SHP77 treated with DMSO at 0.1 percent for 48 hours (cell line): ENCODE measurements at regions not wholly inside any gene's neighbourhood (a gene's known extent, or its start where the extent isn't known, plus 50 kb on each side); places are given as distances from the start of the nearest gene placed in this dataset.

Experiments used
- DNase-seq: peaks from one replicate; lab custom pipeline; 2025; lab: John Stamatoyannopoulos, UW

DNA sequence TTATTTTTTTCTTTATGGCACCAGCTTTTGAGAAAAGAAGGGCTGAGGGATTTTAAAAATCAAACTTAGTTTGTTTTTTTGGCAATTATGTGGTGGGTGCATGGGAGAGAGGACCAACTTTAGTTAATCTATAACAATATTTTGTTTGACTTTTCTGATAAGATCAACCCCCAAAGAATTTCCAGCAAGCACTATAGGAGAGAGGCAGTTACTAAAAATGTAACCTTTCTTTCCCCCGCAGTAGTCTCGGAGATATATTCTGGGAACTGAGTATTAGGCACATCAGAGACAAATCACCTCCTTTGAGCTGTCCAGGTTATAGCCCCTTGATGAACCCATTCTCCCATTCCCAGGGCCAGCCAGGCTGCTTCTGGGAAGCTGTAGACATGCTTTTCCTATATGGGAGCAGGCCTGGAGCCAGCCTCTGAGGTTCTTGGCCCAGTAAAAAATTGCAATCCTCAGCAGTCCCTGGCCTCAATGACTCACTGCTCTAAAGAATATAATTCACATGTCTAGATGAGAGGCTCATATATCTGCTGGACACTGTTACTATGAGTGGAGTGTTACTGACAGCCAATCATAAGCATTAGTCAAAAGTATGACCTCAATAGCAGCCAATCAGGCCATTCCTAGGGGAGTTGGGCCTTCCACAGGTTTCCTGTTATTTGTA lies 138.3 kb upstream of the AGBL1 start:
- no peak for DNase-seq

DNA sequence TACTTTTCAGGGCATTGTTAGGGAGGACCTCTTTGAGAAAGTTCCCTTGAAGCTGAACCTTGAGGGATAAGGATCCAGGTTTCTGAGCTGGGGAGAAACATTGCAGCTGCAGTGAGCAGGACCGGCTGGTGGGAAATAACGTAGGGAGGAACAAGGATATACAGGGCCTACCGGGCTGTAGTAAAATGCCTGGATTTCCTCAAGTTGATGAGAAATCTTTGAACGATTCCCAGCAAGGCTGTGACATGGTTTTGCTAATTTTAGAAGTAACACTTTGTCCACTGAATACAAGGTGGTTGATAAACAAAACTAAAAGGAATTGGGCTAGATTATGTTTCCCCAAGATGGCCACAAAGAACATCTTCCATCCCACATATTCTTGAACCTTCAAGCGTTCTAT lies 137.0 kb upstream of the AGBL1 start:
- DNase-seq = no peak

DNA sequence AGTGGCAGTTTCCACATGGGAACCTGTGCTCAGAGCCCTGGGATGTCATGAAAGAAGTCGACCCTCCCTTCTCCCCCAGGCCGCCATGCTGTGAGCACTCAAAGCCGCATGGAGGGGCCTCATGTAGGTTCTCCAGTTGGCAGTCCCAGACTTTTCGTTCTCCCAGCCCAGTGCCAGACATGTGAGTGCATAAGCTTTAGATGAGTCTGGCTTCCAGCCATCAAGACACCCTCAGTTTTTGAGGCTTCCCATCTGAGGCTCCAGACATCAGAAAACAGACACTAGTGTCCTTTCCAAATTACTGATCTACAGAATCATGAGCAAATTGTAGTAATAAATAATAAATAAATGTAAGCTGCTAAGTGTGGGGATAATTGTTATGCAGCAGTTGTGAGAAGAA lies 136.5 kb upstream of the AGBL1 start:
- no peak for DNase-seq

GRCh38 chr15:85943791-85944190 lies 135.9 kb upstream of the AGBL1 start:
- DNase-seq = no peak

- no peak for DNase-seq
Measured at GRCh38 chr15:85947021-85947420, 132.7 kb upstream of the AGBL1 start.

DNA sequence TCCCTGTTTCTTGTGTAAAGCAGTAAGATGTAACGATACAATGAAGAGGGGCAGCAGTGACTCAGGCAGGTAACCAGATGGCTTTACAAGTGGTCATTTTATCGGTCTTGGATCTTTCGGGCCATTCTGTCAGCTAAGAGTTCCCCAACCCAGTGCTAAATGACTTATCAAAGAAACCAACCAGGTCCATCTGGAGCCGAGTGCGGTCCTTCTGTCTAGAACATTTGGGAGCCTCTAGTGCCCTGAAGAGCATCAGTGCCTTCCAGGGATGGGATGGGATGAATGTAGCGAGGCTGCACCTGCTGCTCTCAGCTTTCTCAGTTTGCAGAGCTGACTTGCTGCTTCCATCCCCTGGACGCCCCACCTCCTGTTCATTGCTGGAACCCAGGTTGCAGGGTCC lies 131.7 kb upstream of the AGBL1 start:
- no peak for DNase-seq

- no peak for DNase-seq
Measured at GRCh38 chr15:85950101-85950500, 129.6 kb upstream of the AGBL1 start.

- DNase-seq = no peak
Measured at GRCh38 chr15:85954586-85954985, 125.1 kb upstream of the AGBL1 start.

DNA sequence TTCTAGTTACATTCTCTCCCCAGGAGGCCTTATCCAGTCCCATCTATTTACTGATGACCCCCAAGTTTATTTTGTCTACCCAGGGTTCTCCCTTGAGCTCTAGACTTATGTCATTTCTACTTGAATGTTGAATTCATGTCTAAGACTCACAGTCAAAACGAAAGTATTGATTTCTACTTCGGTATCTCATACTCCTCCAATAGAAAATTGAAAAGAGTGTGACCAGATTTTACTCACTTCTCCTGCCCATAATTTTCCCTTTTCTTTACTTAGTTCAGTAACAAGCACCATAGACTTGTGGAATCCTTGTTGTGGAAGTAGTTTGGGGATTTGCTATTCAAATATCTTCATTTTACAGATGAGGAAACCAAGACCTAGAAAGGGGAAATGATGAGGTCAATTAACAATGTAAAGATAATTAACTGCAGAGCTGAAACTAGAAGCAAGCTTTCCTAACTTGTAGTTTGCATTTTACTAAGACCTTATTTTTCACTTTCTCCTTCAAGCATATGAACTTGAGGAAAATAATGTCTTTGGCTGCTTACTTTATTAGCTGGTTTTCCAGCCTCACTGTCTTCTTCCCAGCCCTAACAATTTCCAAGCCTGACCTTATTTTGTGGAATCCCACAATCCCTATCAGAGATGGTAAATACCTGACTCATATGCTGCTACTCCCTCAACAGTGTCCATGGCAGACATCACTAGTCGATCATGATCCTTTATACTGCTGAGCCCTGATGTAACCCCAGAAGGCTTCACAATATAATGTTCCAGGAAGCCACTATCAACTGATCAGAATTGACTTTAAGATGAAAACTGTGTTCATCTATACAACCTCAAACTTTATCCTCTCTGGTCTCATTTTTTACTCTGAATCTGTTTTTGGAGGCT lies 123.9 kb upstream of the AGBL1 start:
- DNase-seq = no peak

- no peak for DNase-seq
Measured at GRCh38 chr15:85956532-85957275, 123.0 kb upstream of the AGBL1 start.

DNA sequence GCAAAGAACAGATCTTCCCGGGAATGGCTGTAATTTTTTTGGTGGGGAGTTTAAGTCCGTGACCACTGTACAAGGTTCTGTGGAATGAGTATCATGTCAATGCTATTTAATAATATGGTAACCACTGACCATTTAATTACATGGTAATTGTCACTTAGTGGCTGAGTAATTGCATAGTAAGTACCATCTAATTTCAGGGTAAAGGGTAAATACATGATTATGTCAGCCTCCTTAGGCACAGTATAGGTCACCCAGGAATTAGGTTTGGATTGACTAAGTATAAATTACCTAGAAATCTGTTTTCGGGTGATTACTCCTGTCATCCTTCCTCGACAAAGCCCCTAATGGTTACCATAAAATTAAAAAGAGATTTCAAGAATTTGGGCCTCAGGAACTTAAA lies 120.1 kb upstream of the AGBL1 start:
- DNase-seq = no peak

GRCh38 chr15:85960381-85960780 lies 119.3 kb upstream of the AGBL1 start:
- no peak for DNase-seq

- no peak for DNase-seq
Measured at GRCh38 chr15:85961821-85962220, 117.8 kb upstream of the AGBL1 start.

- no peak for DNase-seq
Measured at GRCh38 chr15:85963262-85963760, 116.4 kb upstream of the AGBL1 start.

GRCh38 chr15:85964471-85964870 lies 115.2 kb upstream of the AGBL1 start:
- DNase-seq = no peak

DNA sequence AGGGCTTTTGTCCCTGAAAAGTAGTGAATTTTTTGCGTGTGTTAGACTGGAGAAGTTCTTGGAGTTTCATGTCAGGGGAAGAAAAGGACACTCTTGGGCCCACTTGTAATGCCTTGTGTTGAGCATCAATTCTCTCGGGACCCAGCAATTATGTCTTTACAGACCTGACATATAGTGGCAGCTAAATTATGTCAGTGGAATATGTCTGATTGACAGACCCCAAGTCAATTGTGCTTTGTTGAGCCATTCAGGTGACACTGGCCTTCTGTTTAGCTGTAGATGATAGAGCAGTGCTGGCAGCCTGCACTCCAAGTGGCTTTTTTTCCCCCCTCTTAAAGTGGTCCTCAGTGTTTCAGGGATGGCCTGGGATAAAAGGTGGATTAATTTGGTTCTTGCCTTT lies 112.1 kb upstream of the AGBL1 start:
- DNase-seq = no peak

DNA sequence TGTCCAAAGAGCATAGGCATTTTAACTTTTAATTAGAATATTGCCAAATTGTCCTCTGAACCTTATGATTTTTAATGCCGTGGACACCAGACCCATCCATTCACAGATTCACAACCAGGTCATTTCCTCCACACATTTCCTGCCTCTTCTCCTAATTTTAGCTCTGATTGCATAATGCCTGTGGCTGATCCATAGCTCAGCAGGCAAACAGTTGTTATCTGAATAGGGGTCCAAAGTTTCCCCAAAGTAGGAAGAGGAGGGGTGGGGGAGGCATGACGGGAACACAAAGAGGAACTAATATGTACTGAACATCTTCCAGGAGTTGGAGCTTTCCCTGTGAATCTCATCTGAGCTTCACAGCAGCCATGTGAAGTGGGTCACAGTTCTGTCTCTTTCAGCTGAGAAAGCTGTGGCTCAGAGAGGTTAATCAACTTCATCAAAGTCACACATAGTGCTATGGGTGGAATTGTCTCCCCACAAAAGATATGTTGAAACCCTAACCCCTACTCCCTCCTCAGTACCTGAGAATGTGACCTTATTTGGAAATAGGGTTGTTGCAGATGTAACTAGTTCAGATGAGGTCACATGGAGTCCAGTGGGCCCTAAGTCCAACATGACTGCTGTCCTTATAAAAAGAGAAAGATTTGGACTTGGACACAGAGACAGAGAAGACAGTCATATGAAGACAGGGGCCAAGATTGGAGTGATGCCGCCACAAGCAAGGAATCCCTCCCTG lies 106.7 kb upstream of the AGBL1 start:
- no peak for DNase-seq

- no peak for DNase-seq
Measured at GRCh38 chr15:85973584-85974347, 105.9 kb upstream of the AGBL1 start.

- no peak for DNase-seq
Measured at GRCh38 chr15:85974348-85974705, 105.3 kb upstream of the AGBL1 start.

- DNase-seq = no peak
Measured at GRCh38 chr15:85974742-85975141, 104.9 kb upstream of the AGBL1 start.

- no peak for DNase-seq
Measured at GRCh38 chr15:85976102-85976501, 103.6 kb upstream of the AGBL1 start.
